Adrenal gland (tissue), 9 donors: ENCODE measurements at regions not wholly inside any gene's neighbourhood (a gene's known extent, or its start where the extent isn't known, plus 50 kb on each side); places are given as distances from the start of the nearest gene placed in this dataset.

Source experiments
- DNase-seq, 7 donors: peaks; one replicate each; pipeline ENCODE4 v3.0.0-alpha.2; 2019 to 2020
- H3K27ac ChIP-seq, 5 donors: fragments of 200-600 bp; sonication (generic) in 4 of 5; 1 replicate in 3 of 5; 2 replicates in 2 of 5; pipeline versions ENCODE4 v1.5.1 to v1.8.0; 2016 to 2020; ENCODE audit warnings: mild to moderate bottlenecking in 1 of 5
- H3K27me3 ChIP-seq: fragments of 200-600 bp; 2 replicates; pipeline ENCODE4 v1.8.0; 2021
- H3K36me3 ChIP-seq, 2 donors: fragments of 200-600 bp; replicated peaks in 1 of 2; 1 replicate in 1 of 2; 2 replicates in 1 of 2; pipeline versions ENCODE4 v1.5.1 to v1.8.0; 2018 to 2022
- H3K4me1 ChIP-seq, 2 donors: fragments of 200-600 bp; replicated peaks in 1 of 2; 1 replicate in 1 of 2; 2 replicates in 1 of 2; pipeline versions ENCODE4 v1.5.1 to v1.8.0; 2018 to 2021
- H3K4me3 ChIP-seq, 4 donors: fragments of 200-600 bp; sonication (generic) in 3 of 4; one replicate each; pipeline ENCODE4 v1.5.1; 2016 to 2018
- H3K9me3 ChIP-seq, 3 donors: fragments of 200-600 bp; sonication (generic) in 1 of 3; replicated peaks in 1 of 3; 1 replicate in 2 of 3; 2 replicates in 1 of 3; pipeline versions ENCODE4 v1.5.1 to v1.8.0; 2016 to 2021
- POLR2A ChIP-seq, 2 donors: fragments of 450-650 bp; IDR thresholded peaks; one replicate each; pipeline ENCODE4 v1.6.1; 2017; ENCODE audit warnings: antibody characterized with exemption in 2 of 2, mild to moderate bottlenecking in 2 of 2, moderate library complexity in 1 of 2
- WGBS, 4 donors: extraction: QIAGEN DNeasy Blood & Tissue Kit in 2 of 4; methylation state at CpG; one replicate each; pipeline versions ENCODE4 v1.1.5 to v1.1.7; 2013 to 2017; 5-methylcytosine and 5-hydroxymethylcytosine counted together
- intact Hi-C, 2 donors: fragments of 100-400 bp; cut with DNase I; formaldehyde crosslinking; loops; one replicate each; pipeline versions ENCODE4 v1.14.1 to v1.15.0; 2022 to 2023
- TF ChIP-seq, protein P1 (sequence below), 6 experiments: fragments of 450-650 bp in 4 of 6; fragments of 200-600 bp in 2 of 6; sonication (generic) in 1 of 6; IDR thresholded peaks; 1 replicate in 5 of 6; 2 replicates in 1 of 6; pipeline versions ENCODE4 v1.5.1 to v1.8.0; 2016 to 2021; ENCODE audit warnings: antibody characterized with exemption in 6 of 6, mild to moderate bottlenecking in 2 of 6, moderate library complexity in 1 of 6
- donor health status: healthy with polysubstance abuse.
- donor health status: Bipolar disorder and iron deficiency.
- donor health status: DM: yes; HTN: yes; CAD: no.
- donor health status: DM: no; HTN: no; CAD: no.
- donor health status: DM: no; HTN: no; CAD: no.

DNA sequence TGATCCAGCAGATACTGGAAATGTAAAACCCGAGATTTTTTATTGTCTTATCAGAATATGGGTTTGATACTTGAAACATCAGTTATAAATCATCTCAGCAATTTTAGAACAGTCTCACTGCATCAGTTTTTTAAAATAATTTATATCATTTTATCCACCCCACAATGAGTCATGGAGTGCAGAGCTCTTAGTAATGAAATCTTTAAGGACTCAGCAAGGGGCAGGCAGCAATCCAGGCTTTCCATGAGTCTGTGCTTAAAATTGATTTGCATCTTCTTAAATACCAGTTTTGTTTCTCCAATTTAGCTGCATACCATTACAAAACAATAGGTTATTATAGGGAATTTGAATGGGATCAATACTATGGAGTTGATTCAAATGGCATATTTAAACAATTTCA is 832.3 kb downstream of the C6orf118 start:
- no peak overlapping the region for H3K4me3 ChIP-seq
- no peak for DNase-seq
- no peaks in the 10 kb centered on the region for H3K9me3 ChIP-seq
- H3K27ac ChIP-seq: no peak overlapping the region
- TF ChIP-seq, protein P1, sequence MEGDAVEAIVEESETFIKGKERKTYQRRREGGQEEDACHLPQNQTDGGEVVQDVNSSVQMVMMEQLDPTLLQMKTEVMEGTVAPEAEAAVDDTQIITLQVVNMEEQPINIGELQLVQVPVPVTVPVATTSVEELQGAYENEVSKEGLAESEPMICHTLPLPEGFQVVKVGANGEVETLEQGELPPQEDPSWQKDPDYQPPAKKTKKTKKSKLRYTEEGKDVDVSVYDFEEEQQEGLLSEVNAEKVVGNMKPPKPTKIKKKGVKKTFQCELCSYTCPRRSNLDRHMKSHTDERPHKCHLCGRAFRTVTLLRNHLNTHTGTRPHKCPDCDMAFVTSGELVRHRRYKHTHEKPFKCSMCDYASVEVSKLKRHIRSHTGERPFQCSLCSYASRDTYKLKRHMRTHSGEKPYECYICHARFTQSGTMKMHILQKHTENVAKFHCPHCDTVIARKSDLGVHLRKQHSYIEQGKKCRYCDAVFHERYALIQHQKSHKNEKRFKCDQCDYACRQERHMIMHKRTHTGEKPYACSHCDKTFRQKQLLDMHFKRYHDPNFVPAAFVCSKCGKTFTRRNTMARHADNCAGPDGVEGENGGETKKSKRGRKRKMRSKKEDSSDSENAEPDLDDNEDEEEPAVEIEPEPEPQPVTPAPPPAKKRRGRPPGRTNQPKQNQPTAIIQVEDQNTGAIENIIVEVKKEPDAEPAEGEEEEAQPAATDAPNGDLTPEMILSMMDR (IDR thresholded peaks at IDR 0.05): no peak
- no peak for TF ChIP-seq POLR2A (IDR thresholded peaks at IDR 0.05)
- WGBS, 4 donors: 53 to 65% (median 62%) methylated on average over 1 of the region's 1 CpG
- H3K36me3 ChIP-seq: no peaks in the 10 kb centered on the region
- no peaks in the 10 kb centered on the region for H3K27me3 ChIP-seq
- no peaks in the 10 kb centered on the region for H3K4me1 ChIP-seq
- intact Hi-C loops: no loop called here

DNA sequence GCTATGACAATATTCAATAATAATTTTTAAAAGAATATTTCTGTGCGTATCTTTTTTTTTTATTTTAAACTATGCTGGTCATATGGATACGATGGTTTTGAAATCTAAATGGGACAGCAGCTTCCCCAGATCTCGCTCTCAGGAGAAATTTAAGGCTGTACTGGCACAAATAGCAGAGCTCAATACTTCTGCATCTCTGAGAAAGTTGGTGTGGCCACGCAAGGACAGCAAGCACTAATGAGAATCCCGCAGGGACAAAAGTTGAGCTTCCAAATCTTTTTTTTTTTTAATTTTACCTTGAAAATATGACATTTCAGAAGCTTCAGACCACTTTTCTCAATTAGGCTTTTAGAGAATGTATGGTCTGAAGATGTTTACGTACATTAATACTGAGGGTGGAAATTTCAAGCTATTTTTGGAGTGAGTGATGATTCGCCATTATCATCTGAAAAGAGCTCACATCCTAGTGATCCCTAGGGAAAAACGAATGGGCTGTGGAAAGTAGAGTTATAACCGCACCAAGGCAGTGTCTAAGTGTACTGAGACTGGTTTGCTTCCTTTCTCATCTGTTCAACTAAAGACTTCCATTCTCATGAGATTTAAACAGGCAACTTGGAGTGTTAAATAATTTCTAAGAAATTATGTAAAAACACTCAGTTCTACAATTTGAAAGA is 840.0 kb downstream of the C6orf118 start:
- TF ChIP-seq POLR2A (IDR thresholded peaks at IDR 0.05): no peak
- TF ChIP-seq, protein P1 (IDR thresholded peaks at IDR 0.05): no peak
- intact Hi-C loops: no loop called here
- H3K4me1 ChIP-seq: no peaks in the 10 kb centered on the region
- no peaks in the 10 kb centered on the region for H3K36me3 ChIP-seq
- H3K9me3 ChIP-seq: no peaks in the 10 kb centered on the region
- H3K27ac ChIP-seq: no peak overlapping the region
- no peak for DNase-seq
- no peak overlapping the region for H3K4me3 ChIP-seq
- H3K27me3 ChIP-seq: no peaks in the 10 kb centered on the region
- 68 to 74% (median 71%) methylated on average over 9 of the region's 9 CpGs for WGBS, 4 donors

DNA sequence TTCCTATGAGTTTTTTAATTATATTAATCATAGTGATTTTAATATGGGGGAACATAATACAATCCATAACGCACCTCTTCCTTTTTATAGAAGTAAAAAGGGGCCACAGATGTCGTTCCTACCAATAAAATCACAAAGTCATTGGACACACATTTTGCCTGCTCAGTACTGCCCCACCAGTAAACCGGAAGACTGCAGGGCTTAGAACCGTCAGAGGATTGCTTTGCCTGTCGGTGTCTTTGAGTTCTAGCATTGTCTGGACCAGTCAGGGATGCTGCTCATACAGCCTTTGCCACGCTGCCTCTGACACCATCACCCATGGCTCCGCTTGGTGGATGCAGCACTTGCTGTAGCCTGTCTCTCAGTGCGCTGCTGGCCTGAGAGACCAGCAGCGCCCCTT is 853.6 kb downstream of the C6orf118 start:
- intact Hi-C loops: no loop called here
- no peak overlapping the region for H3K4me3 ChIP-seq
- H3K27ac ChIP-seq: no peak overlapping the region
- H3K4me1 ChIP-seq: no peaks in the 10 kb centered on the region
- TF ChIP-seq POLR2A (IDR thresholded peaks at IDR 0.05): no peak
- TF ChIP-seq, protein P1 (IDR thresholded peaks at IDR 0.05): no peak
- DNase-seq: no peak
- 85 to 91% (median 89%) methylated on average over 9 of the region's 9 CpGs for WGBS, 4 donors
- H3K9me3 ChIP-seq: no peaks in the 10 kb centered on the region
- H3K27me3 ChIP-seq: no peaks in the 10 kb centered on the region
- no peaks in the 10 kb centered on the region for H3K36me3 ChIP-seq

DNA sequence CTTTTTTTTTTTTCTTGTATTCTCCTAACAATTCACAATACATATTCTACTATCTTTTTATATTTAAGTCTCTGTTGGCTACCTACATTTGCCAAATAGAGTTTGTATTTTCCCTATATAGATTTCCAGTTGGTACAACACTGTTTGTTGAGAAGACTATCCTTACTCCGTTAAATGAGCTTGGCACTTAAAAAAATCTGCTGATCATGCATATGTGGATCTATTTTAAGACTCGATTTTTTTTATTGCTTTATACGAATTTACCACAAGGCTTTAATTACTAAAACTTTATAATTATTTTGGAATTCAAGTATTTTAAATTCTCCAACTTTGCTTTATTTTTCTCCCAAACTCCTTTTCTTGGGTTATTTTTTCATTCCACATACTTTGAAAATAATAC is 855.6 kb downstream of the C6orf118 start:
- Histone ChIP-seq H3K27me3 (no peaks in the 10 kb centered on the region), H3K9me3 (no peaks in the 10 kb centered on the region), H3K4me3 (no peak overlapping the region), H3K36me3 (no peaks in the 10 kb centered on the region), H3K27ac (no peak overlapping the region), H3K4me1 (no peaks in the 10 kb centered on the region)
- intact Hi-C loops: no loop called here
- 76 to 82% (median 76%) methylated on average over 3 of the region's 3 CpGs for WGBS, 4 donors
- TF ChIP-seq, protein P1 (IDR thresholded peaks at IDR 0.05): no peak
- TF ChIP-seq POLR2A (IDR thresholded peaks at IDR 0.05): no peak
- DNase-seq: no peak
